ENCODE measurements at regions not wholly inside any gene's neighbourhood (a gene's known extent, or its start where the extent isn't known, plus 50 kb on each side); places are given as distances from the start of the nearest gene placed in this dataset.
A peak's percentile ranks its signal among the peaks of the same experiment; 100 is the strongest.

DNA sequence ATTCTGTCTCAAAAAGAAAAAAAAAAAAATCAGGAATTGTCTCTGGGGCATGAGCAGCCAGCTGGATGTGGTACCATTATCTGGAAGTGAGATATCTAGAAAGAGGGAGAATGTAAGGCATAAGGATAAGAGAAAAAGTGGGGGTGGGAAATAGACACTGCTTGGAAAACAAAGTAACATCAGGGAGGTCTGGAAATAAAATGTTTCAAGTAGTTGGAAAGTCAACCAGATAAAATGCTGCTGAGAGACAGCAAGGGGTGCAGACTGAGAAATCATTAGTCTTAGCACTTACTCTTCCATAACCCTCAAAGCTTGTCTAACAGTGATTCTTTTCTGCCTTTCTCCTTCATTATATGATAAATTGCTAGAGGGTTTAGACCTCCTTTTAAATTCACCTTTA lies 159.7 kb upstream of the TBL1XR1 start:
- H3K27ac ChIP-seq = peak overlapping the region; percentile 86 to 96 (median 94)
- DNase-seq = no peak
- no peaks in the 10 kb centered on the region for H3K27me3 ChIP-seq
- TF ChIP-seq CTCF (IDR thresholded peaks at IDR 0.05) (no peak), POLR2A (IDR thresholded peaks at IDR 0.05) (no peak)
- H3K9me3 ChIP-seq = no peaks in the 10 kb centered on the region
- H3K4me3 ChIP-seq = no peak overlapping the region
- peaks cover 32 to 59% (median 46%) of the 10 kb centered on the region in 3 donors for H3K4me1 ChIP-seq
- H3K36me3 ChIP-seq = no peaks in the 10 kb centered on the region
- intact Hi-C loops (cut with DNase I) = no loop called here

- Histone ChIP-seq H3K4me3 (peak overlapping the region in 3 of 4 donors; percentile 10 to 65 (median 44)), H3K4me1 (peaks cover 32 to 63% (median 47%) of the 10 kb centered on the region in 3 donors), H3K27me3 (no peaks in the 10 kb centered on the region), H3K9me3 (no peaks in the 10 kb centered on the region), H3K27ac (peak overlapping the region; percentile 86 to 96 (median 94)), H3K36me3 (no peaks in the 10 kb centered on the region)
- no peak for DNase-seq
- TF ChIP-seq CTCF (IDR thresholded peaks at IDR 0.05) (peak in 3 of 6 experiments; percentile 11 to 33 (median 26)), POLR2A (IDR thresholded peaks at IDR 0.05) (no peak)
- WGBS, 2 donors = 12 to 15% methylated on average over 5 of the region's 5 CpGs
- intact Hi-C loops (cut with DNase I) = loop anchor here (2.0 kb wide), 1 partner anchor 161 kb away; the partner anchor contains the start of gene TBL1XR1
Measured at GRCh38 chr3:177357352-177358090, 160.2 kb upstream of the TBL1XR1 start.

DNA sequence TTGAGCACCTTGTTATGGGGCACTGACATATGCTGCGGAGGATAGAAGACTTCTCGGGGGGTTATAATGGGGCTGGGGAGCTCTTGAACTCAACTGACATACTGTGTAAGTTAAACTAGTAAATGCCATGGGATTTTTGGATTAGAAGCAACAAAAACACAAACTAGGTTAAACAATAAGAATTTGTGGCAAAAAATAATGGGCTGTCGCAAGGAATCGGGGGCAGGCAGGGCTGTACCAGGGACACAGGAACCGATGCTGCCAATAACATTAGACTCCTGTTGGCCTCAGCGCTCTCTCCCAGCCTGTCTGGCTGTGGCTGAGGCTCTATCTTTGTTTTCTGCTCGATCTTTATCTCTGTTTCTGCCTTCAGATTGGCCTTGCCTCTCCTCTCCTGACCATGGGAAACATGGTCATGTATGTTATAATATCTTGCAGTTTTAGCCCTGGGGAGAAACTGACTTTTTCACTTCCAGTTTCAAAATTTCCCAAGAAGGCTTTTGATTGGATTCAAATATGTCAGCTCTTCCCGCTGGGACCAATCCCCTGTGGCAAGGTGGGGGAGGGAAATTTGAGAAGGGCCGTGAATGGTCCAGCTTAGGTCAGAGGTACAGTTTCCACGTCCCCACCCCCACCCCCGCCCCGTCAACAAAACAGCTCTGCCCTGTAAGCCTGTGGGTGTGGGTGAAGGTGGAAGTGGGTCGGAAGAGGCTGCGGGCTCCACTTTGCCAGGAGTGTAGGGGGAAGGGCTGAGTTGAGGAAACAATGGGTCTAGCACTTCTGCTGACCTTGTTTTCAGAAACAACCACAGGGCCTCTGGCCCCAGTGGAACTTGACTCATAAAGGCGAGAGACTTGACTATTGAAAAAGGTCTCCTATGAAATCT lies 161.1 kb upstream of the TBL1XR1 start:
- peak; percentile 43 for DNase-seq
- intact Hi-C loops (cut with DNase I) = loop anchor here (2.0 kb wide), 1 partner anchor 162 kb away; the partner anchor contains the start of gene TBL1XR1
- WGBS, 2 donors = 19 to 31% methylated on average over 12 to 13 of the region's 15 CpGs
- Histone ChIP-seq H3K27me3 (no peaks in the 10 kb centered on the region), H3K4me1 (peaks cover 32 to 71% (median 52%) of the 10 kb centered on the region in 3 donors), H3K9me3 (no peaks in the 10 kb centered on the region), H3K36me3 (no peaks in the 10 kb centered on the region), H3K27ac (peak overlapping the region; percentile 86 to 96 (median 94)), H3K4me3 (peak overlapping the region in 3 of 4 donors; percentile 38 to 65 (median 44))
- TF ChIP-seq POLR2A (IDR thresholded peaks at IDR 0.05) (peak in 1 of 4 donors; percentile 18), CTCF (IDR thresholded peaks at IDR 0.05) (peak in 1 of 6 experiments; percentile 2)

DNA sequence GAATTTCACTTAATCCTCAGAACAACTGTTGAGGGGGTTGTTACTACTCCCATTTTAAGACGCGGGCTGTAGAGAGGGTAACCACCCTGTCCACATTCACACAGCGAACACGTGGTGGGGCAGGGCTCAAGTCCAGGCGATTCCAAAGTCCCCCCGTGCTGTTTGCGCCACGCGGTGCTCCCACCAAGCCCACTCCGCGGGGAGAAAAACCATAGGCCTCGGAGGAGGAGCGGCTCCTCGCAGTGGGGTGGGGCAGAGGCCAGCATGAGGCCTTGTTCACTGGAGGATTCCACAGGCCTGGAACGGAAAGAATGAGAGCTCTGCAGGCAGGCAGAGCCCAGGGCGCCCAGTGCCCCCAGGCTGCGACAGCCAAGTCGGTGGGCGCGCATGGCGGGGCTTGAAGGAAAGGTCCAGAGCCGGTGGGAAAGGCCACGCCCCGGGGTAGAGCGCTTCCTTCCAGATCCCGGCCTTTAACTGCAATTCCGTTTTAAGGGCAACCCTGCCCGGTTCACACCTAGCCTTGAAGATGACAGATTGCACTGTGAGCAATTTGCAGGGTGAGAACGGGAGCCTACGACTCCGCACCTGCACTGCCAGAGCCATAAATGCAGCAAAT lies 161.8 kb upstream of the TBL1XR1 start:
- DNase-seq = peak; percentile 11
- intact Hi-C loops (cut with DNase I) = loop anchor here (2.0 kb wide), 1 partner anchor 162 kb away; the partner anchor contains the start of gene TBL1XR1
- peak overlapping the region; percentile 18 to 65 (median 41) for H3K4me3 ChIP-seq
- H3K9me3 ChIP-seq = no peaks in the 10 kb centered on the region
- peak overlapping the region; percentile 86 to 96 (median 94) for H3K27ac ChIP-seq
- H3K36me3 ChIP-seq = no peaks in the 10 kb centered on the region
- peaks cover 32 to 78% (median 52%) of the 10 kb centered on the region in 3 donors for H3K4me1 ChIP-seq
- no peaks in the 10 kb centered on the region for H3K27me3 ChIP-seq
- TF ChIP-seq CTCF (IDR thresholded peaks at IDR 0.05) (no peak), POLR2A (IDR thresholded peaks at IDR 0.05) (no peak)
- 51 to 54% methylated on average over 5 to 7 of the region's 31 CpGs for WGBS, 2 donors
